Keratinocyte (primary cell): ENCODE measurements at regions not wholly inside any gene's neighbourhood (a gene's known extent, or its start where the extent isn't known, plus 50 kb on each side); places are given as distances from the start of the nearest gene placed in this dataset.

Source experiments
- DNase-seq: peaks from one replicate; pipeline ENCODE4 v3.0.0-alpha.2; 2011; ENCODE audit warnings: low read depth, missing footprints, low spot score
- FAIRE-seq: peaks from 2 replicates; lab custom pipeline; 2011; peaks lifted over from hg19 to GRCh38; lab: Jason Lieb, UNC
- H2AFZ ChIP-seq: 2 replicates; pipeline ENCODE4 v1.6.0; 2012; ENCODE audit warnings: low read length, control low read depth, inconsistent platforms; ENCODE audit not compliant: control insufficient read depth
- H3K27ac ChIP-seq: 2 replicates; pipeline ENCODE4 v1.5.1; 2011; ENCODE audit warnings: low read length; ENCODE audit not compliant: control insufficient read depth, insufficient read depth
- H3K27me3 ChIP-seq: 3 replicates; pipeline ENCODE4 v1.6.0; 2011; ENCODE audit warnings: low read length; ENCODE audit not compliant: control insufficient read depth, insufficient read depth; ENCODE audit errors: extremely low read depth
- H3K36me3 ChIP-seq, 2 experiments: 2 replicates in 1 of 2; 3 replicates in 1 of 2; pipeline ENCODE4 v1.5.1; 2011; ENCODE audit warnings: low read length in 2 of 2, mild to moderate bottlenecking in 1 of 2; ENCODE audit not compliant: control insufficient read depth in 2 of 2, insufficient read depth in 2 of 2; ENCODE audit errors: extremely low read depth in 1 of 2
- H3K4me1 ChIP-seq: 3 replicates; pipeline ENCODE4 v1.5.1; 2011; ENCODE audit warnings: low read length; ENCODE audit not compliant: control insufficient read depth, insufficient read depth; ENCODE audit errors: extremely low read depth
- H3K4me2 ChIP-seq: 3 replicates; pipeline ENCODE4 v1.6.0; 2011; ENCODE audit warnings: low read depth, low read length; ENCODE audit not compliant: control insufficient read depth, insufficient read depth; ENCODE audit errors: extremely low read depth
- H3K4me3 ChIP-seq, 3 experiments: fragments of 200-600 bp in 1 of 3; sonication (generic) in 1 of 3; 2 replicates in 2 of 3; 3 replicates in 1 of 3; pipeline ENCODE4 v1.5.1; 2011 to 2016; ENCODE audit warnings: low read length in 3 of 3, mild to moderate bottlenecking in 3 of 3, control low read depth in 2 of 3, inconsistent platforms in 1 of 3, low read depth in 1 of 3, mixed read lengths in 1 of 3, mixed run types in 1 of 3, moderate library complexity in 1 of 3; ENCODE audit not compliant: control insufficient read depth in 2 of 3, insufficient read depth in 2 of 3; ENCODE audit errors: extremely low read depth in 1 of 3
- H3K79me2 ChIP-seq: 2 replicates; pipeline ENCODE4 v1.6.0; 2012; ENCODE audit warnings: low read length; ENCODE audit not compliant: control insufficient read depth, insufficient read depth
- H3K9ac ChIP-seq: 3 replicates; pipeline ENCODE4 v1.6.0; 2011; ENCODE audit warnings: low read length; ENCODE audit not compliant: control insufficient read depth, insufficient read depth; ENCODE audit errors: extremely low read depth
- H3K9me1 ChIP-seq: 3 replicates; pipeline ENCODE4 v1.6.0; 2011; ENCODE audit warnings: low read length; ENCODE audit not compliant: control insufficient read depth, insufficient read depth; ENCODE audit errors: extremely low read depth
- H3K9me3 ChIP-seq: 2 replicates; pipeline ENCODE4 v1.5.1; 2012; ENCODE audit warnings: low read depth, low read length; ENCODE audit not compliant: control insufficient read depth
- H4K20me1 ChIP-seq: 3 replicates; pipeline ENCODE4 v1.6.0; 2011; ENCODE audit warnings: low read length; ENCODE audit not compliant: control insufficient read depth, insufficient read depth; ENCODE audit errors: extremely low read depth
- EZH2 ChIP-seq: IDR thresholded peaks from one replicate; pipeline ENCODE4 v1.6.1; 2012; ENCODE audit warnings: inconsistent platforms, mild to moderate bottlenecking, low read length, moderate library complexity
- dilution Hi-C: fragments of 300-500 bp; cut with MboI; formaldehyde crosslinking; loops from one replicate; pipeline ENCODE4 v1.7.0; 2020; ENCODE audit warnings: low sequenced_read_pairs; ENCODE audit not compliant: extremely low pct_ligation_motif_present
- TF ChIP-seq, protein P1 (sequence below), 3 experiments: IDR thresholded peaks in 1 of 3; conservative IDR thresholded peaks in 1 of 3; optimal IDR thresholded peaks in 1 of 3; 2 replicates in 2 of 3; 3 replicates in 1 of 3; pipeline versions ENCODE3 to v1.5.1; 2011; ENCODE audit warnings: low read length in 3 of 3, mild to moderate bottlenecking in 3 of 3, moderate library complexity in 2 of 3, control low read depth in 1 of 3, inconsistent platforms in 1 of 3; ENCODE audit not compliant: insufficient read depth in 2 of 3; ENCODE audit errors: extremely low read depth in 1 of 3

DNA sequence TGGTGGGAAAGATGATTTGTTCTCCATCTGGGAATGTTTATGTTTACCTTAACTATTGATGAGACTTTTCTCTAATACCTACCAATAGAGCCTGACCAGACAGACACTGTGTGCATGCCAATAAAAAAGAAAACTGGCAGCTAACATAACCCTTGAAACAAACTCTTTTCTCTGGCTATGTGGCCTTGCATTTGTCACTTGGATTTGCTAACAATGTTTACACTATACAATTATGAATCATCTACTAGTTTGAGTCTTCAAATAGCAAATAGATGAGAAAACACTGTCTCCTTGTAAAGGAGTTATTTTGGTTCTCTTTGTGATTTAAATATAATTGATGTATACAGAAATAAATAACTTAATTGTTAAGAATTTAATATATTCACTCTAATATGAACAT, 273.1 kb downstream of the SEMA3D start:
- Histone ChIP-seq H2AFZ (no peak overlapping the region), H3K9me1 (no peaks in the 10 kb centered on the region), H3K36me3 (no peaks in the 10 kb centered on the region), H3K4me3 (no peak overlapping the region), H3K9me3 (no peaks in the 10 kb centered on the region), H3K4me1 (peaks cover 3% of the 10 kb centered on the region), H3K79me2 (no peaks in the 10 kb centered on the region), H3K27me3 (no peaks in the 10 kb centered on the region), H4K20me1 (no peaks in the 10 kb centered on the region), H3K27ac (no peak overlapping the region), H3K9ac (no peak overlapping the region), H3K4me2 (no peak overlapping the region)
- dilution Hi-C loops, result no loop called here
- DNase-seq (no peak), FAIRE-seq (no peak)
- TF ChIP-seq EZH2, result no peak
- TF ChIP-seq, protein P1, sequence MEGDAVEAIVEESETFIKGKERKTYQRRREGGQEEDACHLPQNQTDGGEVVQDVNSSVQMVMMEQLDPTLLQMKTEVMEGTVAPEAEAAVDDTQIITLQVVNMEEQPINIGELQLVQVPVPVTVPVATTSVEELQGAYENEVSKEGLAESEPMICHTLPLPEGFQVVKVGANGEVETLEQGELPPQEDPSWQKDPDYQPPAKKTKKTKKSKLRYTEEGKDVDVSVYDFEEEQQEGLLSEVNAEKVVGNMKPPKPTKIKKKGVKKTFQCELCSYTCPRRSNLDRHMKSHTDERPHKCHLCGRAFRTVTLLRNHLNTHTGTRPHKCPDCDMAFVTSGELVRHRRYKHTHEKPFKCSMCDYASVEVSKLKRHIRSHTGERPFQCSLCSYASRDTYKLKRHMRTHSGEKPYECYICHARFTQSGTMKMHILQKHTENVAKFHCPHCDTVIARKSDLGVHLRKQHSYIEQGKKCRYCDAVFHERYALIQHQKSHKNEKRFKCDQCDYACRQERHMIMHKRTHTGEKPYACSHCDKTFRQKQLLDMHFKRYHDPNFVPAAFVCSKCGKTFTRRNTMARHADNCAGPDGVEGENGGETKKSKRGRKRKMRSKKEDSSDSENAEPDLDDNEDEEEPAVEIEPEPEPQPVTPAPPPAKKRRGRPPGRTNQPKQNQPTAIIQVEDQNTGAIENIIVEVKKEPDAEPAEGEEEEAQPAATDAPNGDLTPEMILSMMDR (optimal IDR thresholded peaks at IDR 0.05 in 1 of 3, IDR thresholded peaks at IDR 0.05 in 1 of 3, conservative IDR thresholded peaks at IDR 0.05 in 1 of 3; ENCODE audit: extremely low read depth in 1 of 3, insufficient read depth in 2 of 3, low read length in 3 of 3), result no peak

DNA sequence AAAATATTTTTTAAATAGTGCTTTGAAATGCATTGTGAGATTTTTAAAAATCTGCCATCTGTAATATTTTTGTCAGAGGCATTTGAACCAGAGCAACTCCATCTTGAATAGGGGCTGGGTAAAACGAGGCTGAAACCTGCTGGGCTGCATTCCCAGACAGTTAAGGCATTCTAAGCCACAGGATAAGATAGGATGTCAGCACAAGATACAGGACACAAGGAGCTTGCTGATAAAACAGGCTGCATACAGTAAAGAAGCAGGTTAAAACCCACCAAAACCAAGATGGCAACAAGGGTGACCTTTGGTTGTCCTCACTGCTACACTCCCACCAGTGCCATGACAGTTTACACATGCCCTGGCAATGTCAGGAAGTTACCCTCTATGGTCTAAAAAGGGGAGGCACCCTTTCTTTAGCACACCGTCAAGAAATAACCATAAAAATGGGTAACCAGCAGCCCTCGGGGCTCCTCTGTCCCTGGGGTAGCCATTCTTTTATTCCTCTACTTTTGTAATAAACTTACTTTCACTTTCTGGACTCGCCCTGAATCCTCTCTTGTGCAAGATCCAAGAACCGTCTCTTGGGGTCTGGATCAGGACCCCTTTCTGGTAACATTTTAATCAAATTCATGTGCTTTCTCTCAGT, 273.7 kb downstream of the SEMA3D start:
- dilution Hi-C loops, result no loop called here
- H2AFZ ChIP-seq, result peak overlapping the region; percentile 50
- no peak overlapping the region for H3K4me3 ChIP-seq
- DNase-seq, result no peak
- FAIRE-seq, result no peak
- no peaks in the 10 kb centered on the region for H3K9me3 ChIP-seq
- H3K79me2 ChIP-seq, result no peaks in the 10 kb centered on the region
- H3K27me3 ChIP-seq, result no peaks in the 10 kb centered on the region
- no peaks in the 10 kb centered on the region for H3K9me1 ChIP-seq
- no peak overlapping the region for H3K27ac ChIP-seq
- H3K36me3 ChIP-seq, result no peaks in the 10 kb centered on the region
- peak overlapping the region; percentile 11 for H3K4me2 ChIP-seq
- H4K20me1 ChIP-seq, result no peaks in the 10 kb centered on the region
- H3K9ac ChIP-seq, result no peak overlapping the region
- TF ChIP-seq EZH2, result no peak
- TF ChIP-seq, protein P1 (optimal IDR thresholded peaks at IDR 0.05 in 1 of 3, IDR thresholded peaks at IDR 0.05 in 1 of 3, conservative IDR thresholded peaks at IDR 0.05 in 1 of 3; ENCODE audit: extremely low read depth in 1 of 3, insufficient read depth in 2 of 3, low read length in 3 of 3), result no peak
- peaks cover 3% of the 10 kb centered on the region for H3K4me1 ChIP-seq
